GM23338 (cell line): ENCODE measurements at regions not wholly inside any gene's neighbourhood (a gene's known extent, or its start where the extent isn't known, plus 50 kb on each side); places are given as distances from the start of the nearest gene placed in this dataset.

Experiments
- ATAC-seq: fragments of 200-7000 bp; cut with Tn5 transposase; 3 replicates; pipeline ENCODE4 v1.9.1; 2020
- DNase-seq: peaks from one replicate; pipeline ENCODE4 v3.0.0-alpha.2; 2015; ENCODE audit warnings: low spot score
- H2AFZ ChIP-seq: fragments of 200-600 bp; sonication (generic); 2 replicates; pipeline ENCODE4 v1.8.0; 2016; ENCODE audit warnings: antibody characterized with exemption, mild to moderate bottlenecking, moderate library complexity
- H3F3A ChIP-seq: fragments of 200-600 bp; sonication (generic); replicated peaks from 2 replicates; pipeline ENCODE4 v1.8.0; 2017; ENCODE audit warnings: antibody characterized with exemption, mixed run types, low read depth
- H3K27ac ChIP-seq: fragments of 200-600 bp; sonication (generic); 2 replicates; pipeline ENCODE4 v1.6.1; 2016; ENCODE audit warnings: low read depth
- H3K27me3 ChIP-seq: fragments of 200-600 bp; sonication (generic); 2 replicates; pipeline ENCODE4 v1.8.0; 2016; ENCODE audit warnings: mild to moderate bottlenecking, mixed run types, moderate library complexity; ENCODE audit not compliant: insufficient read depth
- H3K36me3 ChIP-seq: fragments of 200-600 bp; sonication (generic); 2 replicates; pipeline ENCODE4 v1.8.0; 2016; ENCODE audit warnings: mild to moderate bottlenecking; ENCODE audit not compliant: insufficient read depth
- H3K4me1 ChIP-seq: fragments of 200-600 bp; sonication (generic); 2 replicates; pipeline ENCODE4 v1.8.0; 2016; ENCODE audit warnings: mild to moderate bottlenecking, moderate library complexity; ENCODE audit not compliant: insufficient read depth
- H3K4me2 ChIP-seq: fragments of 200-600 bp; sonication (generic); 2 replicates; pipeline ENCODE4 v1.7.1; 2017; ENCODE audit warnings: mixed run types
- H3K4me3 ChIP-seq: fragments of 200-600 bp; sonication (generic); 2 replicates; pipeline ENCODE4 v1.6.1; 2016; ENCODE audit warnings: mixed run types
- H3K79me2 ChIP-seq: fragments of 200-600 bp; sonication (generic); replicated peaks from 2 replicates; pipeline ENCODE4 v1.8.0; 2017; ENCODE audit warnings: mild to moderate bottlenecking; ENCODE audit not compliant: insufficient read depth
- H3K9me2 ChIP-seq: fragments of 200-600 bp; sonication (generic); 2 replicates; pipeline ENCODE4 v1.8.0; 2017; ENCODE audit not compliant: insufficient read depth
- H4K20me1 ChIP-seq: fragments of 200-600 bp; sonication (generic); replicated peaks from 2 replicates; pipeline ENCODE4 v1.8.0; 2017; ENCODE audit warnings: mild to moderate bottlenecking; ENCODE audit not compliant: insufficient read depth
- H3K27ac Mint-ChIP-seq: 2 replicates; pipeline ENCODE4 v1.8.0; 2020; ENCODE audit warnings: inconsistent platforms, mild to moderate bottlenecking, moderate library complexity, mixed read lengths
- H3K27me3 Mint-ChIP-seq: 3 replicates; pipeline ENCODE4 v1.8.0; 2022; ENCODE audit warnings: low read depth, mild to moderate bottlenecking, moderate library complexity, mixed read lengths, inconsistent platforms; ENCODE audit not compliant: insufficient read depth, poor library complexity
- H3K36me3 Mint-ChIP-seq: 3 replicates; pipeline ENCODE4 v1.8.0; 2021; ENCODE audit warnings: low read depth, mild to moderate bottlenecking, inconsistent platforms, moderate library complexity, mixed read lengths
- H3K4me1 Mint-ChIP-seq: 3 replicates; pipeline ENCODE4 v1.8.0; 2020; ENCODE audit warnings: mild to moderate bottlenecking, inconsistent platforms, mixed read lengths
- H3K4me3 Mint-ChIP-seq: 3 replicates; pipeline ENCODE4 v1.8.0; 2021; ENCODE audit warnings: moderate library complexity, mild to moderate bottlenecking, inconsistent platforms, mixed read lengths
- H3K9me3 Mint-ChIP-seq: 3 replicates; pipeline ENCODE4 v1.8.0; 2020; ENCODE audit warnings: moderate library complexity, mild to moderate bottlenecking, inconsistent platforms, mixed read lengths
- CREB1 ChIP-seq: fragments of 250-450 bp; sonication (Bioruptor Pico); IDR thresholded peaks from 2 replicates; pipeline ENCODE4 v1.5.0; 2020; ENCODE audit warnings: low read depth, mild to moderate bottlenecking, moderate library complexity
- EZH2 ChIP-seq: fragments of 200-600 bp; sonication (generic); IDR thresholded peaks from one replicate; pipeline ENCODE4 v1.8.0; 2017; ENCODE audit warnings: antibody characterized with exemption, mild to moderate bottlenecking, low read depth; ENCODE audit not compliant: unreplicated experiment
- EZH2phosphoT487 ChIP-seq: fragments of 200-600 bp; sonication (generic); IDR thresholded peaks from one replicate; pipeline ENCODE4 v1.8.1; 2018; ENCODE audit warnings: antibody characterized with exemption; ENCODE audit not compliant: unreplicated experiment
- JUNB ChIP-seq: IDR thresholded peaks from one replicate; pipeline ENCODE4 v1.6.1; 2016; ENCODE audit warnings: antibody characterized with exemption; ENCODE audit not compliant: unreplicated experiment
- NANOG ChIP-seq: IDR thresholded peaks from 2 replicates; pipeline ENCODE4 v1.6.1; 2016; ENCODE audit warnings: antibody characterized with exemption, borderline replicate concordance
- POLR2AphosphoS5 ChIP-seq: IDR thresholded peaks from 2 replicates; pipeline ENCODE4 v1.6.1; 2016; ENCODE audit warnings: antibody characterized with exemption, low read depth
- STAT1 ChIP-seq: IDR thresholded peaks from one replicate; pipeline ENCODE4 v1.6.1; 2016; ENCODE audit warnings: antibody characterized with exemption; ENCODE audit not compliant: unreplicated experiment
- ZNF114 ChIP-seq: fragments of 250-450 bp; sonication (Bioruptor Pico); IDR thresholded peaks from 2 replicates; pipeline ENCODE4 v1.5.0; 2020; ENCODE audit warnings: mild to moderate bottlenecking, moderate library complexity
- ZNF331 ChIP-seq: fragments of 250-450 bp; sonication (Bioruptor Pico); IDR thresholded peaks from 2 replicates; pipeline ENCODE4 v1.5.0; 2020; ENCODE audit warnings: low read depth, mild to moderate bottlenecking, moderate library complexity
- ZNF462 ChIP-seq: fragments of 250-450 bp; sonication (Bioruptor Pico); IDR thresholded peaks from 2 replicates; pipeline ENCODE4 v1.5.0; 2020; ENCODE audit warnings: mild to moderate bottlenecking, moderate library complexity
- TF ChIP-seq, protein P1 (sequence below): IDR thresholded peaks from 2 replicates; pipeline ENCODE4 v1.6.1; 2016; ENCODE audit warnings: antibody characterized with exemption
- TF ChIP-seq, protein P2 (sequence below): IDR thresholded peaks from one replicate; pipeline ENCODE4 v1.6.1; 2018; ENCODE audit warnings: antibody characterized with exemption; ENCODE audit not compliant: unreplicated experiment
- TF ChIP-seq, protein P3 (sequence below), 2 experiments: fragments of 200-600 bp in 1 of 2; sonication (generic) in 1 of 2; conservative IDR thresholded peaks; 2 replicates each; pipeline versions ENCODE4 v1.5.1 to v1.6.1; 2016 to 2017; ENCODE audit warnings: antibody characterized with exemption in 2 of 2, low read depth in 2 of 2, mild to moderate bottlenecking in 2 of 2, moderate library complexity in 1 of 2

DNA sequence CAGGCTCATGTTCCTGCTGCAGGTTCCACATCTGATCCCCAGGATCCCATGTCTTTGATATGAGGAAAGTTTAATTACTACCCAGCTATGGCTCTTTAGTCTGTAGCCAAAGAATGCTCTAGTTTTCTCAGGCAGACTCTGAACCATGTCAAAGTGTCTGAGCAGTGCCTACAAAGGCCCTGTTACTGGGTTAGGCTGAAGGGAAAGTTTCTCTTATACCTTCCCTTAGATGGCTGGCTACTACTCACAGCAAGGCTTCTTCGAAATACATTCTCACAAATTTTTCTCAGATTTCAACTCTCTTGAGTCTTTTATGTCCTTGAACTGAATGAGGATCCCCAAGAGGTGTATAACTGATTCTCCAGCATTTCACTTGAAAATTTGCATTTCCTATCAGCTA lies 102.4 kb downstream of the NR1D2 start (continued):
- TF ChIP-seq NANOG (no peak), ZNF114 (CRISPR knock-in tag) (no peak), EZH2 (no peak)
- TF ChIP-seq, protein P1, sequence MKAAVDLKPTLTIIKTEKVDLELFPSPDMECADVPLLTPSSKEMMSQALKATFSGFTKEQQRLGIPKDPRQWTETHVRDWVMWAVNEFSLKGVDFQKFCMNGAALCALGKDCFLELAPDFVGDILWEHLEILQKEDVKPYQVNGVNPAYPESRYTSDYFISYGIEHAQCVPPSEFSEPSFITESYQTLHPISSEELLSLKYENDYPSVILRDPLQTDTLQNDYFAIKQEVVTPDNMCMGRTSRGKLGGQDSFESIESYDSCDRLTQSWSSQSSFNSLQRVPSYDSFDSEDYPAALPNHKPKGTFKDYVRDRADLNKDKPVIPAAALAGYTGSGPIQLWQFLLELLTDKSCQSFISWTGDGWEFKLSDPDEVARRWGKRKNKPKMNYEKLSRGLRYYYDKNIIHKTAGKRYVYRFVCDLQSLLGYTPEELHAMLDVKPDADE = no peak

DNA sequence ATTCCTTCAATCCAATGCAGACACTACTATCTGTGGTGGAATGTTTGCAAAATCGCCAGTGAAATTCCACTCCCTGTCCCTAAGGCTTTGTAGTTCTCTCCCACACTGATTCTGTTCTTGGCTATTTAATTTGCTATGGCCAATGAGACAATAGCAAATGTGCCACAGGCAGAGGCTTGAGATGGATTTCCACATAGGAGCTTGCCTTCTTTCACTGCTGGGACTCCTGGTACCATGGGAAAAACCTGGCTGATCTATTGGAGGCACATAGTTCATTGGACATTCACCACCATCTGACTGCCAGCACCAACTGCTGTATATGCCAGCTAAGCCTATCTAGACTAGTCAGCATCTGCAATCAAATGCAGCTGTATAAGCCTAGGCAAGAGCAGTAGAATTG lies 103.8 kb downstream of the NR1D2 start:
- no peak for ATAC-seq
- TF ChIP-seq, protein P2, sequence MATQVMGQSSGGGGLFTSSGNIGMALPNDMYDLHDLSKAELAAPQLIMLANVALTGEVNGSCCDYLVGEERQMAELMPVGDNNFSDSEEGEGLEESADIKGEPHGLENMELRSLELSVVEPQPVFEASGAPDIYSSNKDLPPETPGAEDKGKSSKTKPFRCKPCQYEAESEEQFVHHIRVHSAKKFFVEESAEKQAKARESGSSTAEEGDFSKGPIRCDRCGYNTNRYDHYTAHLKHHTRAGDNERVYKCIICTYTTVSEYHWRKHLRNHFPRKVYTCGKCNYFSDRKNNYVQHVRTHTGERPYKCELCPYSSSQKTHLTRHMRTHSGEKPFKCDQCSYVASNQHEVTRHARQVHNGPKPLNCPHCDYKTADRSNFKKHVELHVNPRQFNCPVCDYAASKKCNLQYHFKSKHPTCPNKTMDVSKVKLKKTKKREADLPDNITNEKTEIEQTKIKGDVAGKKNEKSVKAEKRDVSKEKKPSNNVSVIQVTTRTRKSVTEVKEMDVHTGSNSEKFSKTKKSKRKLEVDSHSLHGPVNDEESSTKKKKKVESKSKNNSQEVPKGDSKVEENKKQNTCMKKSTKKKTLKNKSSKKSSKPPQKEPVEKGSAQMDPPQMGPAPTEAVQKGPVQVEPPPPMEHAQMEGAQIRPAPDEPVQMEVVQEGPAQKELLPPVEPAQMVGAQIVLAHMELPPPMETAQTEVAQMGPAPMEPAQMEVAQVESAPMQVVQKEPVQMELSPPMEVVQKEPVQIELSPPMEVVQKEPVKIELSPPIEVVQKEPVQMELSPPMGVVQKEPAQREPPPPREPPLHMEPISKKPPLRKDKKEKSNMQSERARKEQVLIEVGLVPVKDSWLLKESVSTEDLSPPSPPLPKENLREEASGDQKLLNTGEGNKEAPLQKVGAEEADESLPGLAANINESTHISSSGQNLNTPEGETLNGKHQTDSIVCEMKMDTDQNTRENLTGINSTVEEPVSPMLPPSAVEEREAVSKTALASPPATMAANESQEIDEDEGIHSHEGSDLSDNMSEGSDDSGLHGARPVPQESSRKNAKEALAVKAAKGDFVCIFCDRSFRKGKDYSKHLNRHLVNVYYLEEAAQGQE = no peak
- no peak for TF ChIP-seq POLR2AphosphoS5
- no peak for TF ChIP-seq ZNF462
- no peak for TF ChIP-seq EZH2phosphoT487
- no peak for TF ChIP-seq ZNF331 (CRISPR knock-in tag)
- no peak for TF ChIP-seq NANOG
- TF ChIP-seq, protein P3, sequence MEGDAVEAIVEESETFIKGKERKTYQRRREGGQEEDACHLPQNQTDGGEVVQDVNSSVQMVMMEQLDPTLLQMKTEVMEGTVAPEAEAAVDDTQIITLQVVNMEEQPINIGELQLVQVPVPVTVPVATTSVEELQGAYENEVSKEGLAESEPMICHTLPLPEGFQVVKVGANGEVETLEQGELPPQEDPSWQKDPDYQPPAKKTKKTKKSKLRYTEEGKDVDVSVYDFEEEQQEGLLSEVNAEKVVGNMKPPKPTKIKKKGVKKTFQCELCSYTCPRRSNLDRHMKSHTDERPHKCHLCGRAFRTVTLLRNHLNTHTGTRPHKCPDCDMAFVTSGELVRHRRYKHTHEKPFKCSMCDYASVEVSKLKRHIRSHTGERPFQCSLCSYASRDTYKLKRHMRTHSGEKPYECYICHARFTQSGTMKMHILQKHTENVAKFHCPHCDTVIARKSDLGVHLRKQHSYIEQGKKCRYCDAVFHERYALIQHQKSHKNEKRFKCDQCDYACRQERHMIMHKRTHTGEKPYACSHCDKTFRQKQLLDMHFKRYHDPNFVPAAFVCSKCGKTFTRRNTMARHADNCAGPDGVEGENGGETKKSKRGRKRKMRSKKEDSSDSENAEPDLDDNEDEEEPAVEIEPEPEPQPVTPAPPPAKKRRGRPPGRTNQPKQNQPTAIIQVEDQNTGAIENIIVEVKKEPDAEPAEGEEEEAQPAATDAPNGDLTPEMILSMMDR (conservative IDR thresholded peaks at IDR 0.05; ENCODE audit: low read depth in 2 of 2) = no peak
- TF ChIP-seq ZNF114 (CRISPR knock-in tag) = no peak
- TF ChIP-seq STAT1 = no peak
- no peak for TF ChIP-seq CREB1 (CRISPR knock-in tag)
- TF ChIP-seq JUNB = no peak
- TF ChIP-seq EZH2 = no peak

More for the DNA sequence above, 103.8 kb downstream of the NR1D2 start:
- no peak overlapping the region for H3K4me3 Mint-ChIP-seq
- 0 out of 2 replicates have a peak, but pooled peaks cover 3% of the 10 kb centered on the region for H3K9me2 ChIP-seq
- H3K27me3 ChIP-seq = no peaks in the 10 kb centered on the region
- H4K20me1 ChIP-seq = no peaks in the 10 kb centered on the region
- H3K36me3 Mint-ChIP-seq = no peaks in the 10 kb centered on the region
- H3K4me3 ChIP-seq = no peak overlapping the region
- no peaks in the 10 kb centered on the region for H3K4me1 ChIP-seq
- no peaks in the 10 kb centered on the region for H3K27me3 Mint-ChIP-seq
- H3K9me3 Mint-ChIP-seq = no peaks in the 10 kb centered on the region
- H3K36me3 ChIP-seq = no peaks in the 10 kb centered on the region
- no peak for DNase-seq
- H3F3A ChIP-seq = no peaks in the 10 kb centered on the region
- no peak overlapping the region for H3K27ac ChIP-seq
- no peak overlapping the region for H3K4me2 ChIP-seq
- no peaks in the 10 kb centered on the region for H3K4me1 Mint-ChIP-seq
- no peak overlapping the region for H2AFZ ChIP-seq
- no peak overlapping the region for H3K27ac Mint-ChIP-seq
- no peaks in the 10 kb centered on the region for H3K79me2 ChIP-seq
